ENCODE measurements at regions not wholly inside any gene's neighbourhood (a gene's known extent, or its start where the extent isn't known, plus 50 kb on each side); places are given as distances from the start of the nearest gene placed in this dataset.

GRCh38 chr21:38039841-38040240 is 123.6 kb upstream of the KCNJ6 start:
- Histone ChIP-seq H3K4me1 (ENCODE audit: insufficient read depth, low read length, severe bottlenecking) (no peaks in the 10 kb centered on the region), H3K9ac (ENCODE audit: low read length) (no peak overlapping the region), H3K27me3 (ENCODE audit: insufficient read depth, low read length) (no peaks in the 10 kb centered on the region), H3K79me2 (ENCODE audit: insufficient read depth, low read length) (no peaks in the 10 kb centered on the region), H2AFZ (ENCODE audit: low read length) (no peak overlapping the region), H3K9me3 (ENCODE audit: low read length) (no peaks in the 10 kb centered on the region), H3K4me2 (ENCODE audit: low read length) (no peak overlapping the region), H3K36me3 (ENCODE audit: insufficient read depth, low read length) (no peaks in the 10 kb centered on the region), H4K20me1 (ENCODE audit: insufficient read depth, low read length) (no peaks in the 10 kb centered on the region), H3K9me2 (ENCODE audit: low read depth, low read length) (no peaks in the 10 kb centered on the region), H3F3A (ENCODE audit: insufficient read depth, low read length) (no peaks in the 10 kb centered on the region), H3K27ac (ENCODE audit: low read depth, low read length, poor library complexity, severe bottlenecking) (no peak overlapping the region), H3K4me3 (ENCODE audit: low read depth, low read length, poor library complexity, severe bottlenecking) (no peak overlapping the region)
- TF ChIP-seq EZH2 (IDR thresholded peaks at IDR 0.05; ENCODE audit: borderline replicate concordance, low read length) = no peak
- TF ChIP-seq, protein P1, sequence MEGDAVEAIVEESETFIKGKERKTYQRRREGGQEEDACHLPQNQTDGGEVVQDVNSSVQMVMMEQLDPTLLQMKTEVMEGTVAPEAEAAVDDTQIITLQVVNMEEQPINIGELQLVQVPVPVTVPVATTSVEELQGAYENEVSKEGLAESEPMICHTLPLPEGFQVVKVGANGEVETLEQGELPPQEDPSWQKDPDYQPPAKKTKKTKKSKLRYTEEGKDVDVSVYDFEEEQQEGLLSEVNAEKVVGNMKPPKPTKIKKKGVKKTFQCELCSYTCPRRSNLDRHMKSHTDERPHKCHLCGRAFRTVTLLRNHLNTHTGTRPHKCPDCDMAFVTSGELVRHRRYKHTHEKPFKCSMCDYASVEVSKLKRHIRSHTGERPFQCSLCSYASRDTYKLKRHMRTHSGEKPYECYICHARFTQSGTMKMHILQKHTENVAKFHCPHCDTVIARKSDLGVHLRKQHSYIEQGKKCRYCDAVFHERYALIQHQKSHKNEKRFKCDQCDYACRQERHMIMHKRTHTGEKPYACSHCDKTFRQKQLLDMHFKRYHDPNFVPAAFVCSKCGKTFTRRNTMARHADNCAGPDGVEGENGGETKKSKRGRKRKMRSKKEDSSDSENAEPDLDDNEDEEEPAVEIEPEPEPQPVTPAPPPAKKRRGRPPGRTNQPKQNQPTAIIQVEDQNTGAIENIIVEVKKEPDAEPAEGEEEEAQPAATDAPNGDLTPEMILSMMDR (IDR thresholded peaks at IDR 0.05; ENCODE audit: low read length) = no peak

DNA sequence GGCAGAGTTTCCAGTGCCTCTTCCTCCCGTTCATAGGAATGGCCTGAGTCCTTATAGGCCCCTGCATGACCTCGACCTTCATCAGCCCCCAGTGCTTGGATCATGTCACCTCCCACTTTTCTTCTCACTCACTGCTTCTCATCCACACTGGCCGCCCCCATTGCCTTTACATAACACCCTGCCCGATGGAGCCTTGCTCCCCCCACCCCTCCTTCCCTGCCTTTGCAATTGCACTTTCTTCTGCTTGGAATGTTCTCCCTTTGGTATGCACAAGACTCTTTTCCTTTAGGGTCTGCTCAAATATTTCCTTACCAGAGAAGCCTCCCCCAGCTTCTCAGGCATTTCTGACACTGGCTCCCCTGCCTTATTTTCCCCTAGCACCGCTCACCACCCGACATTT is 125.2 kb upstream of the KCNJ6 start:
- Histone ChIP-seq H2AFZ (ENCODE audit: low read length) (no peak overlapping the region), H3K9me2 (ENCODE audit: low read depth, low read length) (no peaks in the 10 kb centered on the region), H3K27me3 (ENCODE audit: insufficient read depth, low read length) (no peaks in the 10 kb centered on the region), H3K4me2 (ENCODE audit: low read length) (no peak overlapping the region), H3F3A (ENCODE audit: insufficient read depth, low read length) (no peaks in the 10 kb centered on the region), H3K4me1 (ENCODE audit: insufficient read depth, low read length, severe bottlenecking) (no peaks in the 10 kb centered on the region), H4K20me1 (ENCODE audit: insufficient read depth, low read length) (no peaks in the 10 kb centered on the region), H3K9ac (ENCODE audit: low read length) (no peak overlapping the region), H3K9me3 (ENCODE audit: low read length) (no peaks in the 10 kb centered on the region), H3K36me3 (ENCODE audit: insufficient read depth, low read length) (no peaks in the 10 kb centered on the region), H3K27ac (ENCODE audit: low read depth, low read length, poor library complexity, severe bottlenecking) (no peak overlapping the region), H3K4me3 (ENCODE audit: low read depth, low read length, poor library complexity, severe bottlenecking) (no peak overlapping the region), H3K79me2 (ENCODE audit: insufficient read depth, low read length) (no peaks in the 10 kb centered on the region)
- TF ChIP-seq, protein P1 (IDR thresholded peaks at IDR 0.05; ENCODE audit: low read length) = no peak

GRCh38 chr21:38042246-38042645 is 126.0 kb upstream of the KCNJ6 start:
- no peaks in the 10 kb centered on the region for H3K79me2 ChIP-seq (ENCODE audit: insufficient read depth, low read length)
- H3F3A ChIP-seq (ENCODE audit: insufficient read depth, low read length) = no peaks in the 10 kb centered on the region
- no peak overlapping the region for H3K27ac ChIP-seq (ENCODE audit: low read depth, low read length, poor library complexity, severe bottlenecking)
- no peak overlapping the region for H3K4me3 ChIP-seq (ENCODE audit: low read depth, low read length, poor library complexity, severe bottlenecking)
- H3K27me3 ChIP-seq (ENCODE audit: insufficient read depth, low read length) = no peaks in the 10 kb centered on the region
- no peaks in the 10 kb centered on the region for H3K9me3 ChIP-seq (ENCODE audit: low read length)
- no peak overlapping the region for H3K4me2 ChIP-seq (ENCODE audit: low read length)
- no peak overlapping the region for H3K9ac ChIP-seq (ENCODE audit: low read length)
- no peak overlapping the region for H2AFZ ChIP-seq (ENCODE audit: low read length)
- no peaks in the 10 kb centered on the region for H3K4me1 ChIP-seq (ENCODE audit: insufficient read depth, low read length, severe bottlenecking)
- H3K36me3 ChIP-seq (ENCODE audit: insufficient read depth, low read length) = no peaks in the 10 kb centered on the region
- H4K20me1 ChIP-seq (ENCODE audit: insufficient read depth, low read length) = no peaks in the 10 kb centered on the region
- no peak for TF ChIP-seq EZH2 (IDR thresholded peaks at IDR 0.05; ENCODE audit: borderline replicate concordance, low read length)
- TF ChIP-seq, protein P1 (IDR thresholded peaks at IDR 0.05; ENCODE audit: low read length) = no peak
- no peaks in the 10 kb centered on the region for H3K9me2 ChIP-seq (ENCODE audit: low read depth, low read length)

All from OCI-LY1 (cell line).